ENCODE measurements at regions not wholly inside any gene's neighbourhood (a gene's known extent, or its start where the extent isn't known, plus 50 kb on each side); places are given as distances from the start of the nearest gene placed in this dataset.

GRCh38 chr18:23341383-23341782, 111.7 kb upstream of the RIOK3 start:
- TF ChIP-seq EZH2phosphoT487 (IDR thresholded peaks at IDR 0.05; ENCODE audit: insufficient read depth, low read depth) (no peak), EZH2 (IDR thresholded peaks at IDR 0.05; ENCODE audit: insufficient read depth, poor library complexity, severe bottlenecking) (no peak)
